HG03442 (cell line): ENCODE measurements at regions not wholly inside any gene's neighbourhood (a gene's known extent, or its start where the extent isn't known, plus 50 kb on each side); places are given as distances from the start of the nearest gene placed in this dataset.
"Not testable (repeated sequence)": the region's sequence is repeated elsewhere in the genome, so short reads cannot be mapped to it uniquely, and the experiment has no call there.

ENCODE experiments used
- ATAC-seq: cut with Tn5 transposase; IDR thresholded peaks from one replicate; pipeline ENCODE4 v1.9.1; 2021; ENCODE audit warnings: mild to moderate bottlenecking, moderate library complexity; ENCODE audit not compliant: unreplicated experiment

DNA sequence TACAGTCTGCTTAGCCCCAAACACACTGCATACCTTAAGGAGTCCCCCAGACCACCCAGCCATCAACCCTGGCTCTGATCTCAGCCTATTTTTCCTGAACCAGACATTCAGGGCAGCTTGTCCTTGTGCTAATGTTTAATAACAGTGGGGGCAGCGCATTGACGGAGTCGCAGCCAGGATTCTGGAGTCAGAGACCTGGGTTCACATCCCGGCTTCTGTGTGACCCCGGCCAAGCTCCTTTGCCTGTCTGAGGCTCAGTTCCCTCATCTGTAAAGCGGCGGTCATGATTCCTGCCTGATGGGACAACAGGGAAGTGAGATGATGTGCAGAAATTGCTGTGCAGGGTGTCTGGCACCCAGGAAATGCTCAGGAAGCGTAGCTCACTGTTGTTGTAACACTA lies 63.1 kb downstream of the MATN1 start:
- no peak for ATAC-seq

DNA sequence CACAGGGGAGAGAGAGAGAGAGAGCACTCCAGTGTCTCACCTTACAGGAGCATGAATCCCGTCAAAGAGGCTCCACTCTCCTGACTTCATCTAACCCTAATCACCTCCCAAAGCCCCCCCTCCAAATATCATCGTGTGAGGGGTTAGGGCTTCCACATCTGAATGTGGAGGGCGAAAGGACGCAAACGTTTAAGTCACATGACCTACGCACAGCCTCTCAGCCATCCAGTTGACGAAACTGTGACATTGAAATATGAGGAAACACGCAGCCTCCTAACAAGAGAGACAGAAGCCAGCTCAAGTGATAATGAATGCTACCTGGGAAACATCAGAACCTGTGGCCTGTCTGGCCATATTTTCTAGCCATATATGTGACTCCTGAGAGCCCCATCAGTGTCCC lies 63.7 kb downstream of the MATN1 start:
- no peak for ATAC-seq

DNA sequence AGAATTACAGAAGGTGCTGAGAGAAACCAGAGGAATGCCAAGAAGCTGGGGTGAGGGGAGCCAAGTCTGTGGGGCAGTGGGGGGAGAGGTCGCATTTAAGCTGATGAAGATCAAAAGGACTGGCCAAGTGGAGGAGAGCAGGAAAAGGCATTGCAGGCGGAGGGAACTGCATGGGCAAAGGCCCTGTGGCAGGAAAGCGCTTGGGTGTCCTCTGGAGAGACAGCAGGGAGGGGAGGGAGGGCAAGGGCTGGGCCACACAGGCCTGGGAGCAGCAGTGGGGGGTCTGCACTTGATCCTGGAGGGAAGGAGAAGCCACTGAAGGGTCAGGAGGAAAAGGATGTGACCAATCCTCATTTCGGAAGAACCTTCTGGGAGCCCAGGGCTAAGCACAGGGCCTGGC lies 65.0 kb downstream of the MATN1 start:
- ATAC-seq: not testable (repeated sequence)

DNA sequence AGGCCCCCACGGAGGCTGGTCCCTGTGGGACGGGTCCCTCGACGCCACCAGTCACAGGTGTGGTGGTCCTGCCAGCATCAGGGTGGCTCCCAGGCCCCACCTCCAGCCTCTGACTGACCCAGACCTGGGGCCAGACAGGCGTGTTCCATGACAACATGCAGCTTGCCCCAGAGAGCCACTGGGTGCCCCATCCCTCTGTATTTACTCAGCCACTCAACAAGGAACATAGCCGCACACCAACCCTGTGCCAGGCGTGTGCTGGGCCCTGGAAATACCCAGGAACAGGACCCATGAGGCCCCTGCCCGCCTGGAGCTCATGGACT lies 65.4 kb downstream of the MATN1 start:
- no peak for ATAC-seq

DNA sequence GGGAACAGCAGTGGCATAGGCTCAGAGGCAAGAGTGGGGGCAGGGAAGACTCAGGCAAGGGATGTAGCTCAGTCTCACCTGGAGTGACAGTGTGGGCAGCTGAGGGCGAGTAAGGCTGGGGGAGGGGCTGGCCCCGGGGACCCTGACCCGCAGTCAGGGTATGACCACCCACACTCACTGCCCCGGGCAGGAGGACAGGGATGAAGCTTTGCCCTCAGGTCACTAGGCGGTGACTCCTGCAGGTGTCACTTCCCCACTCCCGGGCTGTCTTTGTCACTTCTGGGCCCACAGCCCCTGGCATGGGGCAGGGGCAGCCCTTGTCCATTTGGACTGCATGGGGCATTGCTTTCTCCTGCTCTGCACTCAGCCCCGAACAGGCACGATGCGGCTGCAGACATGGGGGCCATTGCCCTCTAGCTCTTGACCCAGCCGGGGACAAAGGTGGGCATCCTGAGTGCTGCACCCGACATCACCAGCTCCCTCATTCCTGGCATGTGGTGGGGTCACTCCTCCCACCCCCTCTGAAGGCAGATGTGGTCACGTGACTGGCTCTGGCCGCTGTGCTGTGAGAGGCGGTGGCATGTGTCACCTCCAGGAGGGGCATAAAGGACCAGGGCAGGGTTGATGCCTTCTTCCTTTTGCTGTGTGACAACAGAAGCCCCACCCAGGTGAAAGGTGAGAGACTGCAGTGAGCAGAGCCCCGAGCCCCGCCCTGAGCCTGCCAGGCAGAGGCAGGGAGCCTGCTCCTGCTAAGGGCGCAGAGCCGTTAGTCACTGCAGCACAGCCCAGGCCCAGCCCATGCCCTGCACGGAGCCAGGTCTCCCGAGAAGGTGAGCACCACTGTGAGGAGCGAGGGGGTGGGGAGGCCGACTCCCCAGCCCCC lies 66.0 kb downstream of the MATN1 start:
- ATAC-seq: no peak

DNA sequence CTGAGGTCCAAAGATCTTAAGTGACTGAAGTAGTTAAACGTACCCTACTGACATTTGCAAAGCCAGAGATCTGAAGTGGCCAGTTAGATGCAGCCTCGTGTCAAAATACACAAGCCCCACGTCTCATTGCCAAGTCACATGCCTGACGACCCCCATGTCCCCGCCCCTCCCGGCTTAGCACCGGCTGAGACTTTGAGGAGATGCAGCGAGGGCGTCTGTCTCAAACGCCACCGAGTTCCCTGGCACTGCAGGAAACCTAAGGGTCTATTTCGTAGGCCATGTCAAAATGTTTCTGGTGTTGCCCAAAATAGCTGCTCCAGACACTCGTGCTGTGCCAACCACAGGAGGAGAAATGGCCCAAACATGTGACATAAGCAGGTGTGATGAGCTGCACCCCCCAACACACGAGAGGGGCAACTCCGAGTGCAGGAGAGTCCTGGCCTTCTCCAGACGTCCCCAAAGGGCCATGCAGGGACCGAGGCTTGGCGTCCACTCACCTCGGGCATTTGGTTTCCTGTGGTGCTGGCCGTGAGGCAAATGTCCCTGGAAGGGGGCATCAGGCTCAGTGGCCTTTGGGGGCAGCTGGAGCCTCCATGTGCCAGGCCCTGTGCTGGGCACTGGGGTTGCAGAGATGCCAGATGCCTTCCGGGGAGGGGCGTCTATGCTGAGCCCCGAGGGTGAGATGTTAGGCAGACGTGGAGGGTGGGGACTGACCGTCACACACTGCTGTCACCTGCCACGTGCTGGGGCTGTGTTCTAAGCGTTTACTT lies 67.0 kb downstream of the MATN1 start:
- ATAC-seq: no peak

DNA sequence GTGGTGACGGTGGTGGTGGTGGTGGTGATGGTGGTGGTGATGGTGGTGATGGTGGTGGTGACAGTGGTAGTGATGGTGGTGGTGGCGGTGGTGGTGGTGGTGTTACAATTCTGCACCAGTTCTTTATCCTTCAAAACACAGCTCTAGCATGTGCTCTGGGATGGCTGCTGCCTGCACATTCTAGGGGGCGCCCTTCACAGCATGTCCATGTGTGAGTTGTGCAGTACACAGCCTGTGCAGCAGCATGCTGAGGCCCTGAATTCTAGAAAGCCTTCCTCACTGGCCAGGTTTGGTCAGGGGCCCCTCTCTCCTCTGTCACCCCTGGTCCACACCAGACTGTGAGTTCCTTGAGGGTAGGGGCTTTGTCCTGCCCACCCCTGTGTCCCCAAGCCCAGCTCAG lies 67.7 kb downstream of the MATN1 start:
- ATAC-seq: no peak

DNA sequence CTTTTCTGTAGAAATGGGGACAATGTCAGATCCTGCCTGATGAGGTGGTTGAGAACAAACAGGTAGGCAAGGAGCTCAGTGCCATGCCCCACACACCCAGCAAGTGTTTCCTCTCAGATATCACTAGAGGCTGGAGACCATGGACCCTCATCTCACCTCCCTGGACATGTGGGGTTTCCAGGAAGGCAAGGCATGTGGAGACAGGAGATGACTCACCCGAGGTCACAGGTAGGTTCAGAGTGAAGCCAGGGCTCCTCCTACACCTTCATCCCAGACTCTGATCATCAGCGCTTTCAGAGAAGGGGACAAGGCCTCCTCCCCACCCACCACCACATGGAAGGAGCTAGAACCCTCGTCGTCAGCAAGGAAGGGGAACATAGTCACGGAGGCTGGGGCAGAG lies 69.2 kb downstream of the MATN1 start:
- no peak for ATAC-seq

DNA sequence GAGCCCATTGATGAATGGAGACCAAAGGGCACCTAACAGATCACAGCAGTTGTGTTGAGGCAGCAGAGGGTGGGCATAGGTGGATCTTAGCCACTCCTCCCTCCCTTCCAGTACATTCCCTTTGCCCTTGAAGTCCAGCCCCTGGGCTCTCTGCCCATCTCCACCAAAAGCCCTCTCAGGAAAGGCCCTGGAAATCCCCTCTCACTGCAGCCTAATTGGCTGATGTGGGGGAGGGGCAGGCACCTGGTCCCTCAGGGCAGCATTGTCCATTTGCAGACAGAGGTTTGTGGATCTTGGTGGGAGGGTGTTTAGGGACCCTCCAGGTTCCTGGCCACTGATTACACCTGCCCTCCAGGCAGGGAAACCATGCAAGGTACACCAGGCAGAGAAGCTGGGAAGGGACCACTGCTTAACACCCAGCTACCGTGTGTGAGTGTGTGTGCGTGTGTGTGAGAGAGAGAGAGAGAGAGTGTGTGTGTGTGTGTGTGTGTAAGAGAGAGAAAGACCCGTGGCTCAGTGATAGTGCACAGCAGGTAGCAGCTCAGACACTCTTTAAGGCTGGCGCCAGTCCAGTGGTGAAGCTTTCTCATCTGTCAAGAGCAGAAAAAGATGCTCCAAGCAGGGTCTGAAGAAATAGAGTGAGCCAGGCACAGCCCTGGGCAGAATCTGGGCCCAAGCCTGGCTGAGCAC lies 71.1 kb downstream of the MATN1 start:
- ATAC-seq: no peak

DNA sequence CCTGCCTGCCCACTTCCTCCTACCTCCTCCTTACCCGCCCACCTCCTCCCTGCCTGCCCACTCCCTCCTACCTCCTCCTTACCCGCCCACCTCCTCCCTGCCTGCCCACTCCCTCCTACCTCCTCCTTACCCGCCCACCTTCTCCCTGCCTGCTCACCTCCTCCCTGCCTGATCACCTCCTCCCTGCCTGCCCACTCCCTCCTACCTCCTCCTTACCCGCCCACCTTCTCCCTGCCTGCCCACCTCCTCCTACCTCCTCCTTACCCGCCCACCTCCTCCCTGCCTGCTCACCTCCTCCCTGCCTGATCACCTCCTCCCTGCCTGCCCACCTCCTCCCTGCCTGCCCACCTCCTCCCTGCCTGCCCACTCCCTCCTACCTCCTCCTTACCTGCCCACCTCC lies 72.0 kb downstream of the MATN1 start:
- ATAC-seq: not testable (repeated sequence)

DNA sequence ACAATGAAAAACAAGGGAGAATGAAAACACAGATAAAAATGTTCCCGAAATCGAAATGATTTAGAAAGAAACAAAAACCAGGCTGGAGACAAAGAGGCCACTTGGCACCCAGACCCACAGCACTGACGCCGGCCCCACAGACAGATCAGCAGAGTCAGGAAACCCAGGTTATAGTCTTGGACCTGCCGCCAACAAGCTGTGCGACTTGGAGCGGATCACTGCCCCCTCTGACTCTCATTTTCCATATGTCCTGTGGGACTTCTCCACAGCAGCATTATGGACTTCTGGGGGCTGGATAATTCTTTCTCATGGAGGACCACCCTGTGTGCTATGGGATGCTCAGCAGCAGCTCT lies 72.4 kb downstream of the MATN1 start:
- ATAC-seq: no peak

DNA sequence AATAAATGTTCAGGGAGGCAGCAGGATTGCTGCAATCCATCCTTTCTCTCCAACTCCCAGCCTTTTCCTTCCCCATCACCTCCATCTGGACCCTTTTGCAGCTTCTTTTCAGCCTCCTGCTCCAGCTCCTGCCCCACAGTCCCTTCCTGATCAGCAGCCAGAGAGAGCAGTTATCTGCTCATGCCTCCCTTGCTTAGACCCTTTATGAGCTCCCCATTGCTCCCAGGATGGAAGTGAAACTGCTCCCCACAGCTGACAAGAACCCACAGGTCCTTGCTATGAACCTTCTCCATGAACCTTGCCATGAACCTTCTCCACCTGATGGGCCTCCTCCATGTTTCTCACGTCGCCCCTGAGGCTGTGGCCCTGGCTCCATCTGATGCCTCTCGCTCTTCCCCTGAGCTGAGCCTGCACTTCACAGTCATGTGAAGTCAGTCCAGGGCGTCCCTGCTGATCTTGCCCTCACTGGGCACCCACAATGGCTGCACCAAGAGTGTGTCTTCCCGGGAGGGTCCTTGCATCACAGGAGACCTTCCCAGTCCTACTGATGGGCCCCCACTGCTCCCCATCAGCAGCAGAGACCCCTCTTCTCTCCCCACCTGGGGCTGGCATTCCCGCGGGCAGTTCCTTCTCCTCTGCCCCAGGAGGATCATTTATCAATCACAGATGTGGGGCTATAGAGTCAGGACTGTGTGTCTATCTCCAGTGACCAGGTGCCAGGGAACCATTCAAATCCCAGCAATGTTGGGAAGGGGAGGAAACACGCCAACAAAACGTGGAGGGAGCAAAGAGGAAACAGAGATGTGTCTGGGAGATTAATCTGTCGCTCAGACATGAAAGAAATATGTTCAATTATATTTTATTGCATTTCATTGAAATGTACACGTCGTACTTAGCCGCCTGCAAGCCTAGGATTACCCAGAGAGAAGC lies 73.1 kb downstream of the MATN1 start:
- ATAC-seq: no peak

DNA sequence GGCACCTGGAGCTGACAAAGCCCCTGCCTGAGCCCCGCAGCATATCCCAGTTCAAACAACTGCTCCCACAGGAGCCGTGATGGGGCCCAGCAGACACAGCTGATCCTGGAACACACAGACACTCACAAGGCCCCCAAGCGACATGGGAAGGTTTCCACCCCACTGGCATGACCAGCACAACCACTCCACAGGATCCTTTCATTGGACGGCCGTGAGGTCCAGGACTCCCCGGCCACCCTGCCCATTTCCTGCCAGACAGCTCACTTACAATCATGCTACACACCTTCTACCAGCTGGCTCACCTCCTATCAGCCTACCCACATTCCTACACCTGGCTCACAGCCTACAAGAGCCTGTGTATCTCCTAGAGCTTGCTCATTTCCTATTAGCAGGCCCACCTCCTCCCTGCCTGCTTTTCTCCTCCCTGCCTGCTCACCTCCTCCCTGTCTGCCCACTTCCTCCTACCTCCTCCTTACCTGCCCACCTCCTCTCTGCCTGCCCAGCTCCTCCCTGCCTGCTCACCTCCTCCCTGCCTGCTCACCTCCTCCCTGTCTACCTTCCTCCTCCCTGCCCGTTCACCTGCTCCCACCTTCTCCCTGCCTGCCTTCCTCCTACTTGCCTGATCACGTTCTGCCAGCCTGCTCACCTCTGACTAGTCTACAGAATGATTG lies 73.9 kb downstream of the MATN1 start:
- no peak for ATAC-seq

DNA sequence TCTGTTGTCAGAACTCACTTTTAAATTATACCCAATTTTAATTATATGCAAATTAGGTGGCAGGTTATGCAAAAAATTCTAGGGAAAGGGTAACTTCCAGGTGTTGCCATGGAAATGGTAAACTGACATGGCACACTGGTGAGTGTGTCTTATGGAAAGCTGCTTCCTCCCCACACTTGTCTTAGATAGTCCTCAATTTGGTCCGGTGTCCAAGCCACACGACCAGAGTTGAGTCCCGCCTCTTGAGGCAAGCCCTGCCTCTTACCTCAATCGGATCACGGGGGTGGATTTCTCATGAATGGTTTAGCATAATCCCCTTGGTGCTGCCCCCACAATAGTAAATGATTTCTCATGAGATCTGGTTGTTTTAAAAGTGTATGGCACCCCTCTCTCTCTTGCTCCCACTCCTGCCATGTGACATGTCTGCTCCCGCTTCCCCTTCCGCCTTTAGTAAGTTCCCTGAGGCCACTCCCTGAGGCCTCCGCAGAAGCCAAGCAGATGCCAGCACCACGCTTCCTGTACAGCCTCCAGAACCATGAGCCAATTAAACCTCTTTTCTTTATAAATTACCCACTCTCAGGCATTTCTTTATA lies 74.9 kb downstream of the MATN1 start:
- no peak for ATAC-seq

DNA sequence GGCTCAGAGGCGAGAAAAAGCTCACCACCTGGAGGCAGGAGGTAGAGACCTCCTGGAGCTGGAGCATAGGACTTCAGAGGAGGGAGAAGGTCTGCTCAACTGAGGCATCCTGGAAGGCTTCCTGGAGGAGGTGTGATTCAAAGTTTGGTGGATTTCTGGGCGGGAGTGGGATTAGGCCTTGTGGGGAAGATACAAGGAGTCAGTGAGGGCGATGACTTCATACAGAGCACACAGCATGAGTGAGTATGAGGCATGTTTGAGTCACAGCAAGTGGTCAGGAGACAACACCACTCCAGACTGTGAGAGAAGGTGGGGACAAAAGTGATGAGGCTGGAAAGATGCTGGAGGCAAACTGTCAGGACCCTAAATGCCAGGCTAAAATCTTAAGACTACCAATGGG lies 77.6 kb downstream of the MATN1 start:
- ATAC-seq: no peak

DNA sequence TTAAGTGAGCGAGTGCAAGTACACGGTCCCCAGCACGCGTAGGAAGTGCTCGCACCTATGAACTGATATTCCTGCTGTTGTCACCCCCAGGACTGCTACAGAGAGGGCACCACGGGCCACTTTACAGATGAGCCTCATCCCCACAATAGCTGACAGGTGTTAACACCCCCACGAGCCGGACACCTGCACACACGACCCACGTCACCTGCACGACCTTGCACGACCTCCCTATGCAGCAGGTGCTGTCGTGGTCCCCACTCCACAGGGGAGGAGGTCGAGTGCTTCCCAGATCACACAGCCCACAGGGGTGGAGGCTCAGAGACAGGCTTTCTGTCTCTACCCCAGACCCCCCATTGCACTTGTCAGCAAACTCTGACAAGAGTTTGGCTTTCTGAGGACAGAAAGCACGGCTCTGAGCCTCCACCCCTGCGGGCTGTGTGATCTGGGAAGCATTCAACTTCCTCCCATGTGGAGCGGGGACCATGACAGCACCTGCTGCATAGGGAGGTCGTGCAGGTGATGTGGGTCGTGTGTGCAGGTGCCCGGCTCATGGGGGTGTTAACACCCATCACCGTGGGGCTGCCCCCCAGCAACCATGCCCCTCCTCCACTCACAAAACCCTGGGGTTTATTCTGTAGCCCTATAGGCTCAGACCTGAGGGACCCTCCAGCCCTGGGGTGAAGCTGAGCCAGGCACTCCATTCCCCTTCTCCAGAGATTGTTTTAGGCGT lies 80.8 kb downstream of the MATN1 start:
- ATAC-seq: no peak

DNA sequence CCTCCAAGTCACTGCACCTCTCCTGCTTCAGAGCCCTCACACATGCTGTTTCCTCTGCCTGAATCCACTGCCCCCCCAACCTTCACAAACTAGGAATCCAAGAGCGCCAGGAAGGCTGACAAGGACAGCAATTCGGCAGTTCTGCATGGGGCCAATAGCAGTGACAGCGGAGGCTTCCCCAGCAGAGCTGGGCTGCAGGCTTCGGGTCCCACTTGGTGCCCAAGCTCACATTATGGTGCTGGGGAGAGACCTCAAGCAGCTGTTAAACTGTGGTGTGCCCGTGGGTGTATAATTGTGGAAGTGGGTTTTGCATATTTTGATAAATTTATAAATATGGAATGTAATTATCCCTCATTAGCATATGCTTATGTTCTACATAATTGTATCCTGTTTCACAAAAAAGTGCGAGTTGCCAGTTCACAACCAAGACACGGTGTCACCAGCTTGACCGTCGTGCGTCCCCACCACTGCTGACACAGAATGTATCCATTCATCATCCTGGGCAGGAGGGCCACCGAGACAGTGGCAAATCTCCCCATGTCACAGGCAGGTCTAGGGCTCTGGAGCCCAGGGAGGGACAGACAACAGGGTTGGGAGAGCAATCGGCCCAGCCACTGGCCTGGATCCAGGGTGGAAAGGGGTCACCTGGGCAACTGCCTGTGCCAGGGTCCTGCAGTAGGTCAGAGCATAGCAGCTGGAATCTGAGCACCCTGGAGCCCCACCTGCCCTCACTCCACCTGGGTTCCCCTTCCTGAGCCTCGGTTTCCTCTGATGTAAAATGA lies 81.6 kb downstream of the MATN1 start:
- no peak for ATAC-seq

DNA sequence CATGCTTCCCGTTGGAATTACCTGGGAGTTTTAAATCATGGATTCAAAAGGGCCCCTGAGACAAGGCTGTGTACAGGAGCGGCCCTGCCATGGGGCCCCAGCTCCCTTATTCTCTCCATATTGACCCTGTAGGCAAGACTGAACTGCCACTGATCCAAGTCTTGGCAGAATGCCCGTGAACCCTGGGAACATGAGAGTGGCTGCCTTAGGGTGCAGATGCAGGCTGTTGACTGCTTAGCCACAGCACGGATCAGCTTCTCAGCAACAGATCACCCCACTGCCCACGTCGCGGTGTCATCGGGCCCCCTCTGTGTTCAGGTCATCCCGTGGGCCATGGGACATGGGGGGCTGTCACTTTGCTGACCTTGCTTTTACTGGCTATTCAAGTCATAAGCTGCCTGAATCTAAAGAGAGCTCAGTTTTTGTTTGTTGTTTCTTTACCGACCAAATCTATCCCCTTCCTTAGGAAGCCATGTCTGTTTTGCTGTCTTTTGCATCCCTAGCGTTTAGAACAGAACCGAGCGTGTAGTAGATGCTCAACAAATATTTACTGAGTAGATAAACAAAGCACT lies 83.4 kb downstream of the MATN1 start:
- no peak for ATAC-seq
